Kidney epithelial cell (primary cell): ENCODE measurements at regions not wholly inside any gene's neighbourhood (a gene's known extent, or its start where the extent isn't known, plus 50 kb on each side); places are given as distances from the start of the nearest gene placed in this dataset.

Experiments
- DNase-seq: peaks from one replicate; pipeline ENCODE4 v3.0.0-alpha.2; 2010; ENCODE audit warnings: low read depth
- H3K27me3 ChIP-seq: 2 replicates; pipeline ENCODE4 v1.6.0; 2011; ENCODE audit warnings: low read length; ENCODE audit not compliant: control insufficient read depth, insufficient read depth
- H3K36me3 ChIP-seq: 2 replicates; pipeline ENCODE4 v1.5.1; 2011; ENCODE audit warnings: low read length; ENCODE audit not compliant: control insufficient read depth, insufficient read depth
- H3K4me3 ChIP-seq: 2 replicates; pipeline ENCODE4 v1.5.1; 2011; ENCODE audit warnings: low read depth, mild to moderate bottlenecking, control low read depth, low read length
- TF ChIP-seq, protein P1 (sequence below): IDR thresholded peaks from 2 replicates; pipeline ENCODE4 v1.5.1; 2011; ENCODE audit warnings: mild to moderate bottlenecking, moderate library complexity, low read length, control low read depth, inconsistent platforms; ENCODE audit not compliant: insufficient read depth, poor library complexity, severe bottlenecking

DNA sequence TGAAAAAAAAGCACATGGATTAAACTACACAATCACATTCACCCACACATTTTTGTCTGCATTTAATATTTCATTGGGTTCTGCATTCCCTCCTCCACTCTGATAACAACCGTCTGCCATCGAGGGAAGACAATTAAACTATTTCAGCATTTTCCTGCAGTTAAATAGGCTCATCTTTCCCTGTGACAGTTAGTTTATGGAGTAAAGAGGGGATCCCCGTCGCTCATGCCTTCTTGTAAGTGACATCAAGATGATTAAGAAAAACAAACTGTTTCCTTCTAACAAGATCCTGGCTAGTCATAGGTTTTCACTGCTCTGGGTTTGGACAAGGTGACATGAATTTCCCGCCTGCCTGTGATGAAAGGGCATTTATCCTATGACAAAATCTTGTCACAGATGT lies 98.0 kb upstream of the DYNLRB2 start:
- Histone ChIP-seq H3K36me3 (no peaks in the 10 kb centered on the region), H3K4me3 (no peak overlapping the region), H3K27me3 (no peaks in the 10 kb centered on the region)
- DNase-seq: no peak
- TF ChIP-seq, protein P1, sequence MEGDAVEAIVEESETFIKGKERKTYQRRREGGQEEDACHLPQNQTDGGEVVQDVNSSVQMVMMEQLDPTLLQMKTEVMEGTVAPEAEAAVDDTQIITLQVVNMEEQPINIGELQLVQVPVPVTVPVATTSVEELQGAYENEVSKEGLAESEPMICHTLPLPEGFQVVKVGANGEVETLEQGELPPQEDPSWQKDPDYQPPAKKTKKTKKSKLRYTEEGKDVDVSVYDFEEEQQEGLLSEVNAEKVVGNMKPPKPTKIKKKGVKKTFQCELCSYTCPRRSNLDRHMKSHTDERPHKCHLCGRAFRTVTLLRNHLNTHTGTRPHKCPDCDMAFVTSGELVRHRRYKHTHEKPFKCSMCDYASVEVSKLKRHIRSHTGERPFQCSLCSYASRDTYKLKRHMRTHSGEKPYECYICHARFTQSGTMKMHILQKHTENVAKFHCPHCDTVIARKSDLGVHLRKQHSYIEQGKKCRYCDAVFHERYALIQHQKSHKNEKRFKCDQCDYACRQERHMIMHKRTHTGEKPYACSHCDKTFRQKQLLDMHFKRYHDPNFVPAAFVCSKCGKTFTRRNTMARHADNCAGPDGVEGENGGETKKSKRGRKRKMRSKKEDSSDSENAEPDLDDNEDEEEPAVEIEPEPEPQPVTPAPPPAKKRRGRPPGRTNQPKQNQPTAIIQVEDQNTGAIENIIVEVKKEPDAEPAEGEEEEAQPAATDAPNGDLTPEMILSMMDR: no peak

DNA sequence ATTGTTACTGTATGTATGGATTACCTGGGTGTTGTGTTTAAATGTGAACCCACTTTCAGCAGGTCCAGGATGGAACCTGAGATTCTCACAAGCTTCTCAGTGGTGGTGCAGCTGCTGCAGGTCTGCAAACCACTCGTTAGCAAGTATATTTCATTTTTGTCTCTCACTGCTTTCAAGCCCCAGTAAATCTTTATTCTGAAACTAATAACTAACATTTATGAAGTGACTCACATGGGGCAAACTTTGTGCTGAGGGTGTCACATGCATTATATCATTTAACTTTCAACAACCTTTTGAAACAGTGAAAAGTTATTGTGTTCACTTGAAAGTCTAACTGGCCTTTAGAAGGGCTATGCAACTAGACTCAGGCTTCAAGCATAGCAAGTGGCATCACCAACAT lies 98.9 kb upstream of the DYNLRB2 start:
- Histone ChIP-seq H3K4me3 (no peak overlapping the region), H3K36me3 (no peaks in the 10 kb centered on the region), H3K27me3 (no peaks in the 10 kb centered on the region)
- no peak for DNase-seq
- TF ChIP-seq, protein P1: no peak

DNA sequence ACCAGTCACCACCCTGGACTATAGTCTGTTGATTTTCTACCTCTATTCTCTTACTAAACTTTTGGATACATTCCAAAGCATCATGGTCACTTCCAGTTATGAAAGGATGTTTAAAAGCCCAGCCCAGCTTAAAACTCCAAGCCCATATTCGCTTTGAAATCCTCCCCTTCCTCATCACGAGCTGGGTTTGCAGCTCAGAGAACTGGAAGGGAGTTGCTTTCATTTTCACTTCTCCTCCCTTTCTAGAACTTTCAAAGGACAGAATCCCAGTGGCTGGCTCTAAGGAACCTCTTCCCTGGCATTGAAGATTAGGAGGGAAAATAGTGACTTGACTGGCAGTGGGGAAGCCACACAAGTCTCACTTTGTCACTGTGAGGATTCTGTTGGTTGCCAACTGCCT lies 100.1 kb upstream of the DYNLRB2 start:
- TF ChIP-seq, protein P1: no peak
- Histone ChIP-seq H3K4me3 (no peak overlapping the region), H3K36me3 (no peaks in the 10 kb centered on the region), H3K27me3 (no peaks in the 10 kb centered on the region)
- no peak for DNase-seq

DNA sequence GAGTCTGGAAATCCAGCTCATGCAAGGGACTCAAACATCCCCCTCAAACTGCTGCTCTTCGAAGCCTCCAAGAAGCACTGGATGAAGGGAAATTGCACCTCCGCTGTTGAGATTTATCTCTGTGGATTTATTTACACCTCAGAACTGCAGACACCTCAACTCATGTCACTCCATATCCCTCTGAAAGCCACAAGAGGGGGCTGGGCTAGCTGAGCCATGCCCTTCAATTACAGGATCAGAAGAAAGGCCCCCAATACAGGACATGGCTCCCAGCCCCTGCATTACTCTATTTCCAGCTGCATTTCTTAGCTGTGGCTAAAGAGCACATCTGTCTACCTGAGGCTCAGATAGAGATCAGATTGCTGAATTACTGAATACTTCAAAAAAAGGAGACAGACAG lies 103.1 kb upstream of the DYNLRB2 start:
- Histone ChIP-seq H3K4me3 (no peak overlapping the region), H3K27me3 (no peaks in the 10 kb centered on the region), H3K36me3 (no peaks in the 10 kb centered on the region)
- TF ChIP-seq, protein P1: no peak
- DNase-seq: no peak

DNA sequence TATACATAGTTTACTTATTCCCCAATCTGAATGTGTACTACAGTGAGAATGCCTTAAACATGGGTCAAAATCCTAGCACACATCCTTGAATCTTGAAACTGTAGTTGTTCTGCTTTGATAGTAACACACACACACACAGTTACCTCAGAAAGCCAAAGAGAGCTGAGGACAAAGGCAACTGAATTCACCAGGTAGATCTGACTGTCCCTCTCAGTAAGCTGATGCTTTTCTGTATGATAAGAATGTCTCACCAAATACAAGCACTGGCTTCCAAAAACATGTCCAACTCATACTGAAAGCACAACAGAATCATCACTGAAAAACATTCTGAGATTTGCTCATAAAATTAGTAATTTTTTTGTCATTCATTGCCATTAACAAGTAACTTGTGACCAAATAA lies 104.3 kb upstream of the DYNLRB2 start:
- Histone ChIP-seq H3K36me3 (no peaks in the 10 kb centered on the region), H3K27me3 (no peaks in the 10 kb centered on the region), H3K4me3 (no peak overlapping the region)
- TF ChIP-seq, protein P1: no peak
- DNase-seq: no peak

DNA sequence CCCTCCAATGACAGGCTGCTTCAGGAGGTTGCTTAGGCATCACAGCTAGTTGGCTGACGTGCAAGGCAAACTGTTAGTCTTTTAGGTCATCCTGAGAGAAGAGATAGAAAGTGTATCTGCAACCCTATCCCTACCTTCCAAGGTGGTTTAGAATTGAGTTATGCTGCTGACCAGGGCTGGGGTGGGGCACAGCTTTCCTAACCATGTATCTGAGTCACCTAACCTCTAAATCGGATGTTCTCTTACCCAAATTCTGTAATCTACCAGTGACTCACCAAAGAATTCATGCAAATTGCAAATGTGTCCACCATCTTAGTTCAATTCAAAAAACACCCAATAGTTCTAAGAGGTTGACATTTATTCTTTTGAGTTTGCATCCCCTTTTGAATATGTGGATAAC lies 107.2 kb upstream of the DYNLRB2 start:
- TF ChIP-seq, protein P1: no peak
- no peak for DNase-seq

More for the DNA sequence above, 107.2 kb upstream of the DYNLRB2 start:
- Histone ChIP-seq H3K27me3 (no peaks in the 10 kb centered on the region), H3K36me3 (no peaks in the 10 kb centered on the region), H3K4me3 (no peak overlapping the region)
